Progenitor cell of endocrine pancreas (in vitro differentiated cells): ENCODE measurements at regions not wholly inside any gene's neighbourhood (a gene's known extent, or its start where the extent isn't known, plus 50 kb on each side); places are given as distances from the start of the nearest gene placed in this dataset.

Source experiments
- DNase-seq: peaks from one replicate; pipeline ENCODE4 v3.0.0; 2021; ENCODE audit warnings: low spot score; ENCODE audit not compliant: unreplicated experiment
- H3K27ac Mint-ChIP-seq: 2 replicates; pipeline ENCODE4 v1.8.0; 2021; ENCODE audit warnings: mild to moderate bottlenecking, moderate library complexity, mixed read lengths
- H3K27me3 Mint-ChIP-seq: 2 replicates; pipeline ENCODE4 v1.8.0; 2021; ENCODE audit warnings: mixed read lengths
- H3K36me3 Mint-ChIP-seq: 2 replicates; pipeline ENCODE4 v1.8.0; 2022; ENCODE audit warnings: mixed read lengths; ENCODE audit not compliant: insufficient read depth
- H3K4me1 Mint-ChIP-seq: 2 replicates; pipeline ENCODE4 v1.8.0; 2021; ENCODE audit warnings: low read depth, mixed read lengths
- H3K4me3 Mint-ChIP-seq: 2 replicates; pipeline ENCODE4 v1.8.0; 2021; ENCODE audit warnings: low read depth, mild to moderate bottlenecking, moderate library complexity, mixed read lengths
- H3K9me3 Mint-ChIP-seq: 2 replicates; pipeline ENCODE4 v1.8.0; 2021; ENCODE audit warnings: low read depth, mixed read lengths
- CTCF ChIP-seq: fragments of 200-600 bp; sonication (generic); IDR thresholded peaks from one replicate; pipeline ENCODE4 v1.5.0; 2021; ENCODE audit warnings: antibody characterized with exemption, mild to moderate bottlenecking; ENCODE audit not compliant: unreplicated experiment

GRCh38 chr10:32205670-32206069, 141.3 kb downstream of the EPC1 start:
- Mint-ChIP-seq H3K27ac (no peak overlapping the region), H3K36me3 (no peaks in the 10 kb centered on the region), H3K4me3 (no peak overlapping the region), H3K27me3 (no peaks in the 10 kb centered on the region), H3K9me3 (peaks cover 11% of the 10 kb centered on the region), H3K4me1 (no peaks in the 10 kb centered on the region)
- DNase-seq: no peak
- no peak for TF ChIP-seq CTCF

- Mint-ChIP-seq H3K27ac (no peak overlapping the region), H3K9me3 (peaks cover 8% of the 10 kb centered on the region), H3K36me3 (no peaks in the 10 kb centered on the region), H3K4me3 (no peak overlapping the region), H3K27me3 (no peaks in the 10 kb centered on the region), H3K4me1 (no peaks in the 10 kb centered on the region)
- no peak for TF ChIP-seq CTCF
- DNase-seq: no peak
Measured at GRCh38 chr10:32204606-32205005, 142.4 kb downstream of the EPC1 start.

GRCh38 chr10:32199714-32200394, 143.6 kb upstream of the KIF5B start:
- no peaks in the 10 kb centered on the region for H3K27me3 Mint-ChIP-seq
- no peak for TF ChIP-seq CTCF
- H3K27ac Mint-ChIP-seq: no peak overlapping the region
- no peak for DNase-seq
- H3K4me1 Mint-ChIP-seq: no peaks in the 10 kb centered on the region
- peaks cover 8% of the 10 kb centered on the region for H3K9me3 Mint-ChIP-seq
- H3K4me3 Mint-ChIP-seq: no peak overlapping the region
- no peaks in the 10 kb centered on the region for H3K36me3 Mint-ChIP-seq

- no peak overlapping the region for H3K4me3 Mint-ChIP-seq
Measured at GRCh38 chr10:32197423-32197822, 141.2 kb upstream of the KIF5B start.

GRCh38 chr10:32190890-32191491, 134.8 kb upstream of the KIF5B start:
- Mint-ChIP-seq H3K9me3 (no peaks in the 10 kb centered on the region), H3K27ac (peak overlapping the region; percentile 94), H3K4me1 (peaks cover 13% of the 10 kb centered on the region), H3K4me3 (no peak overlapping the region), H3K27me3 (no peaks in the 10 kb centered on the region), H3K36me3 (no peaks in the 10 kb centered on the region)
- peak; percentile 75 for TF ChIP-seq CTCF
- no peak for DNase-seq

More at GRCh38 chr10:32197423-32197822, 141.2 kb upstream of the KIF5B start:
- H3K27ac Mint-ChIP-seq: no peak overlapping the region
- H3K27me3 Mint-ChIP-seq: no peaks in the 10 kb centered on the region
- H3K36me3 Mint-ChIP-seq: no peaks in the 10 kb centered on the region
- TF ChIP-seq CTCF: no peak
- no peaks in the 10 kb centered on the region for H3K9me3 Mint-ChIP-seq
- no peaks in the 10 kb centered on the region for H3K4me1 Mint-ChIP-seq
- no peak for DNase-seq
